ENCODE measurements at regions not wholly inside any gene's neighbourhood (a gene's known extent, or its start where the extent isn't known, plus 50 kb on each side); places are given as distances from the start of the nearest gene placed in this dataset.

- Histone ChIP-seq H3K9me3 (ENCODE audit: control insufficient read depth, insufficient read depth, low read length) (no peaks in the 10 kb centered on the region), H3K36me3 (ENCODE audit: control insufficient read depth, insufficient read depth, low read length) (no peaks in the 10 kb centered on the region), H3K27ac (ENCODE audit: low read length) (no peak overlapping the region), H3K4me3 (ENCODE audit: low read length) (no peak overlapping the region), H3K27me3 (ENCODE audit: control insufficient read depth, insufficient read depth, low read length) (no peaks in the 10 kb centered on the region), H3K4me1 (ENCODE audit: control insufficient read depth, insufficient read depth, low read length) (no peaks in the 10 kb centered on the region)
- no peak for ATAC-seq
- Mint-ChIP-seq H3K4me1 (no peaks in the 10 kb centered on the region), H3K9me3 (peaks cover 2 to 4% of the 10 kb centered on the region in 2 donors), H3K27ac (no peak overlapping the region), H3K4me3 (no peak overlapping the region), H3K27me3 (ENCODE audit: low read depth in 2 of 2) (no peaks in the 10 kb centered on the region), H3K36me3 (no peaks in the 10 kb centered on the region)
- no peak for DNase-seq
- intact Hi-C loops (cut with micrococcal nuclease) = no loop called here
- WGBS (ENCODE audit: insufficient coverage) = 71% methylated on average over 5 of the region's 5 CpGs
- TF ChIP-seq CTCF (IDR thresholded peaks at IDR 0.05) = no peak
These were observed 50.0 kb upstream of the IRX6 start for GRCh38 chr16:55273959-55274358.
